ENCODE measurements at regions not wholly inside any gene's neighbourhood (a gene's known extent, or its start where the extent isn't known, plus 50 kb on each side); places are given as distances from the start of the nearest gene placed in this dataset.

- no peak for TF ChIP-seq CTCF (conservative IDR thresholded peaks at IDR 0.05 in 1 of 2, IDR thresholded peaks at IDR 0.05 in 1 of 2; ENCODE audit: low read depth in 1 of 2, low read length in 2 of 2)
- TF ChIP-seq EZH2 (IDR thresholded peaks at IDR 0.05; ENCODE audit: low read length, missing control alignments), result no peak
Observed at GRCh38 chr6:167721291-167721690, 105.4 kb upstream of the AFDN start.

All from fibroblast of lung (primary cell).